ENCODE measurements at regions not wholly inside any gene's neighbourhood (a gene's known extent, or its start where the extent isn't known, plus 50 kb on each side); places are given as distances from the start of the nearest gene placed in this dataset.

DNA sequence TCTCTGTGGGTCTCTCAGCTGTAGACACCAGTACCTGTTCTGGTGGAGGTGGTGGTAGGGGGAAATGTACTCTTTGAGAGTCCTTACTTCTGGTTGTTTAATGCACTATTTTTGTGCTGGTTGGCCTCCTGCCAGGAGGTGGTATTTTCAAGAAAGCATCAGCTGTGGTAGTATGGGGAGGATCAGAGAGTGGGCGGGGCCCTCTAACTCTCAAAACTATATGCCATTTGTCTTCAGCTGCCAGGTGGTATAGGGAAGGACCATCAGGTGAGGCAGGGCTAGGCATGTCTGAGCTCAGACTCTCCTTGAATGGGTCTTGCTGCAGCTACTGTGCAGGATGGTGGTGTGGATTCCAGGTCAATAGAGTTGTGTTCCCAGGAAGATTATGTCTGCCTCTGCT is 1100.8 kb downstream of the CNTNAP5 start:
- TF ChIP-seq, protein P1, sequence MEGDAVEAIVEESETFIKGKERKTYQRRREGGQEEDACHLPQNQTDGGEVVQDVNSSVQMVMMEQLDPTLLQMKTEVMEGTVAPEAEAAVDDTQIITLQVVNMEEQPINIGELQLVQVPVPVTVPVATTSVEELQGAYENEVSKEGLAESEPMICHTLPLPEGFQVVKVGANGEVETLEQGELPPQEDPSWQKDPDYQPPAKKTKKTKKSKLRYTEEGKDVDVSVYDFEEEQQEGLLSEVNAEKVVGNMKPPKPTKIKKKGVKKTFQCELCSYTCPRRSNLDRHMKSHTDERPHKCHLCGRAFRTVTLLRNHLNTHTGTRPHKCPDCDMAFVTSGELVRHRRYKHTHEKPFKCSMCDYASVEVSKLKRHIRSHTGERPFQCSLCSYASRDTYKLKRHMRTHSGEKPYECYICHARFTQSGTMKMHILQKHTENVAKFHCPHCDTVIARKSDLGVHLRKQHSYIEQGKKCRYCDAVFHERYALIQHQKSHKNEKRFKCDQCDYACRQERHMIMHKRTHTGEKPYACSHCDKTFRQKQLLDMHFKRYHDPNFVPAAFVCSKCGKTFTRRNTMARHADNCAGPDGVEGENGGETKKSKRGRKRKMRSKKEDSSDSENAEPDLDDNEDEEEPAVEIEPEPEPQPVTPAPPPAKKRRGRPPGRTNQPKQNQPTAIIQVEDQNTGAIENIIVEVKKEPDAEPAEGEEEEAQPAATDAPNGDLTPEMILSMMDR (conservative IDR thresholded peaks at IDR 0.05 in 1 of 2, IDR thresholded peaks at IDR 0.05 in 1 of 2; ENCODE audit: extremely low read depth in 1 of 2, insufficient read depth in 1 of 2, low read depth in 1 of 2, low read length in 2 of 2): no peak
- TF ChIP-seq EZH2 (IDR thresholded peaks at IDR 0.05; ENCODE audit: borderline replicate concordance, low read length): no peak
